Sciatic nerve (tissue), 2 donors: ENCODE measurements at regions not wholly inside any gene's neighbourhood (a gene's known extent, or its start where the extent isn't known, plus 50 kb on each side); places are given as distances from the start of the nearest gene placed in this dataset.
A peak's percentile ranks its signal among the peaks of the same experiment; 100 is the strongest.
"Not testable (repeated sequence)": the region's sequence is repeated elsewhere in the genome, so short reads cannot be mapped to it uniquely, and the experiment has no call there.

Source experiments
- ATAC-seq: fragments of 200-7000 bp; cut with Tn5 transposase; one replicate; pipeline ENCODE4 v1.9.1; 2020; ENCODE audit warnings: mild to moderate bottlenecking, moderate library complexity
- DNase-seq: peaks from one replicate; pipeline ENCODE4 v3.0.0-alpha.2; 2020; ENCODE audit warnings: low spot score
- intact Hi-C: fragments of 100-400 bp; cut with DNase I; formaldehyde crosslinking; loops from one replicate; pipeline ENCODE4 v1.14.2; 2022
- donor health status: DM: no; HTN: no; CAD: no.
- donor health status: DM: no; HTN: no; CAD: no.

- no peak for DNase-seq
- intact Hi-C loops = no loop called here
- ATAC-seq = no peak
These were observed 50.8 kb upstream of the BOD1L1 start for GRCh38 chr4:13678186-13678924.

GRCh38 chr4:13681570-13681969 is 54.0 kb upstream of the BOD1L1 start:
- no peak for ATAC-seq
- intact Hi-C loops = no loop called here
- no peak for DNase-seq

- DNase-seq (no peak), ATAC-seq (no peak)
- intact Hi-C loops = no loop called here
These were observed 66.7 kb upstream of the BOD1L1 start for GRCh38 chr4:13694256-13694655.

GRCh38 chr4:13698296-13698695 is 70.8 kb upstream of the BOD1L1 start:
- intact Hi-C loops = loop anchor here (5.0 kb wide), 1 partner anchor 1014 kb away; no protein-coding TSS in a partner anchor
- DNase-seq = no peak
- no peak for ATAC-seq

- DNase-seq = no peak
- ATAC-seq = no peak
- intact Hi-C loops = no loop called here
These were observed 72.7 kb upstream of the BOD1L1 start for GRCh38 chr4:13700021-13700857.

GRCh38 chr4:13700858-13701140 is 73.3 kb upstream of the BOD1L1 start:
- DNase-seq, ATAC-seq, intact Hi-C loops: not testable (repeated sequence)

GRCh38 chr4:13701937-13702446 is 74.5 kb upstream of the BOD1L1 start:
- intact Hi-C loops = no loop called here
- ATAC-seq (no peak), DNase-seq (no peak)

- intact Hi-C loops = no loop called here
- ATAC-seq (no peak), DNase-seq (no peak)
These were observed 75.6 kb upstream of the BOD1L1 start for GRCh38 chr4:13703096-13703495.

- ATAC-seq = no peak
- intact Hi-C loops = no loop called here
These were observed 76.5 kb upstream of the BOD1L1 start for GRCh38 chr4:13704035-13704434.

GRCh38 chr4:13704761-13705160 is 77.2 kb upstream of the BOD1L1 start:
- intact Hi-C loops = no loop called here
- no peak for DNase-seq
- ATAC-seq = no peak

More at GRCh38 chr4:13704035-13704434, 76.5 kb upstream of the BOD1L1 start:
- DNase-seq = no peak

GRCh38 chr4:13705521-13706041 is 78.1 kb upstream of the BOD1L1 start:
- ATAC-seq (peak; percentile 44), DNase-seq (no peak)
- intact Hi-C loops = no loop called here

GRCh38 chr4:13706120-13706519 is 78.6 kb upstream of the BOD1L1 start:
- ATAC-seq = no peak
- DNase-seq = no peak
- intact Hi-C loops = no loop called here

GRCh38 chr4:13706716-13707115 is 79.2 kb upstream of the BOD1L1 start:
- ATAC-seq (no peak), DNase-seq (no peak)
- intact Hi-C loops = no loop called here

GRCh38 chr4:13710246-13710885 is 82.8 kb upstream of the BOD1L1 start:
- ATAC-seq (no peak), DNase-seq (no peak)
- intact Hi-C loops = no loop called here

GRCh38 chr4:13711233-13711785 is 83.8 kb upstream of the BOD1L1 start:
- ATAC-seq (no peak), DNase-seq (no peak)
- intact Hi-C loops = no loop called here

GRCh38 chr4:13721894-13722293 is 94.4 kb upstream of the BOD1L1 start:
- intact Hi-C loops = no loop called here
- no peak for DNase-seq
- no peak for ATAC-seq

GRCh38 chr4:13722649-13723048 is 95.1 kb upstream of the BOD1L1 start:
- DNase-seq (no peak), ATAC-seq (no peak)
- intact Hi-C loops = no loop called here

- DNase-seq (no peak), ATAC-seq (no peak)
- intact Hi-C loops = no loop called here
These were observed 101.2 kb upstream of the BOD1L1 start for GRCh38 chr4:13728761-13729160.

- DNase-seq = no peak
- intact Hi-C loops = no loop called here
- no peak for ATAC-seq
These were observed 103.5 kb upstream of the BOD1L1 start for GRCh38 chr4:13731019-13731418.
